Stimulated activated CD4-positive, alpha-beta T cell treated with anti-CD3 and anti-CD28 coated beads, Interleukin-15, amount 100 ng/mL, for 1 hour (primary cell): ENCODE measurements at regions not wholly inside any gene's neighbourhood (a gene's known extent, or its start where the extent isn't known, plus 50 kb on each side); places are given as distances from the start of the nearest gene placed in this dataset.

ENCODE experiments used
- DNase-seq, 2 donors: peaks; one replicate each; pipeline ENCODE4 v3.0.0-alpha.2; 2020; ENCODE audit warnings: low read depth in 1 of 2, low spot score in 1 of 2

DNA sequence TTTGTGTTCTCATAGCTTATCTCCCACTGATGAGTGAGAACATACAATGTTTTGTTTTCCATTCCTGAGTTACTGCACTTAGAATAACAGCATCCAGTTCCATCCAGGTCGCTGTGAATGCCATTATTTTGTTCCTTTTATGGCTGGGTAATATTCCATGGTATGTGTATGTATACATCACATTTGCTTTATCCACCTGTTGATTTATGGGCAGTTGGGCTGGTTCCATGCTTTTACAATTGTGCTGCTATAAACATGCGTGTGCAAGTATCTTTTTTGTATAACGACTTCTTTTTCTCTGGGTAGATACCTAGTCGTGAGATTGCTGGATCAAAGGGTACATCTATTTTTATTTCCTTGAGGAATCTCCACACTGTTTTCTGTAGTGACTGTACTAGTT is 74.8 kb downstream of the ZNF280B start:
- DNase-seq: no peak
